Activated T-cell treated with anti-CD3 and anti-CD28 coated beads for 1 hour (primary cell): ENCODE measurements at regions not wholly inside any gene's neighbourhood (a gene's known extent, or its start where the extent isn't known, plus 50 kb on each side); places are given as distances from the start of the nearest gene placed in this dataset.

ENCODE experiments used
- DNase-seq: peaks from one replicate; pipeline ENCODE4 v3.0.0-alpha.2; 2020; ENCODE audit warnings: low read depth

DNA sequence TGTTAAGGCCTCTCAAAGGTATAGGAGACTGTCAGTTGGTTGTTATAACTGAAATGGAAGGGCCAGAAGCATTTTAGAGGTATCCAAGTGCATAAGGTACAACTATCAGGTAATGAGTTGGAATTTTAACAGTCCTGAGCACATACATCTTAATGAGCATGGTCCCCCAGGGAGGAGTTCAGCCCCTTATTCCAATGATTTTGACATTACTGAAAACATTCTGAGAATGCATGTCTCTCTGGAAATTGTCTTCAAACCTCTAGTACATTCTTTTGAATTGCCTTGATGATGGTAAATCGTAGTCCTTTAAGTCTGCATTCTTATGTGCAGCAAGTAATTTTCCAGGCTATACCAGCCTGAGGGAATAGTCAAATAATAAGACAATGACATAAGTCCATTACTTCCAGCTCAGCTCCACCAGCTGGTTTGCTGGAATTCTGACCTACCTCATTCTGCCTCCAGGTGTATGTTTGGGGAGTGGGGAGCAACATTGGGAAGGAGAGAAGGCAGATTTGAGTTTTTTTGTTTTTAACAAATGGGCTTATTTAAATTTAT is 239.2 kb downstream of the MSRB3 start:
- no peak for DNase-seq

DNA sequence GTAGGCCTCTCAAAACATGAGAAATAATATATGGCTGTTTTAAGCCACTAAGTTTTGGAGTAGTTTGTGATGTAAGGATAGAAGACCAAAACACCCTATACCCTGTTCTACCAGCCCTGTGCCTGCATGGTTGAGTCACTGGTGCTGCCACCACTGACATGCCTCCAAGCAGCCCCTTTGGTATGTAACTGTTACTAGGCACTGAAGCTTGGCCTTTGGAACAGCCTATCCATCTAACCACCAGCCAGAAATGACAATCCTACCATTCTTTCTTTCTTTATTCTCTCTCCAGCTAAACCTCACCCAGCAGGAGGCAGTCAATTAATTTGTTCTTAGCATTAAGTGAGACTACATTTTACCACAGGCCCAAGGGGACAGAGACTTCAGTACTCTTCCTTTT is 240.3 kb downstream of the MSRB3 start:
- DNase-seq: no peak

DNA sequence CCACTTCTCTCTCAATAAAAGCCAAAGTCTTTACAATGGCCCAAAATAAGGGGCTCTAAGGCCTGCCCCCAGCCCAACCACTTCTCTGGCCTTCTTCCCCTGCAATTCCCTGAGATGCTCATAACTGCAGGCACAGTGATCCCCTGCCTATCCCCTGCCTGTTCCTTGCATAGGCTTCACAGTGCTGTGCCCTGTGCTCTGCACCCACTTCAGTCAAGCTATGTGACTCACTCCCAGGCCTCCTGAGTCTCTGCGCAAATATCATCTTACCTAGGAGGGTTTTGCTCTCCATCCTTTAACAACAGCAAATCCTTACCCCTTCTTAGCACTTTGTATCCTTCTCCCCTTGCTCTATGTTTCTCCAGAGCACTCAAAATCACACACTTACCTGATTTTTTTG is 242.2 kb downstream of the MSRB3 start:
- DNase-seq: no peak

DNA sequence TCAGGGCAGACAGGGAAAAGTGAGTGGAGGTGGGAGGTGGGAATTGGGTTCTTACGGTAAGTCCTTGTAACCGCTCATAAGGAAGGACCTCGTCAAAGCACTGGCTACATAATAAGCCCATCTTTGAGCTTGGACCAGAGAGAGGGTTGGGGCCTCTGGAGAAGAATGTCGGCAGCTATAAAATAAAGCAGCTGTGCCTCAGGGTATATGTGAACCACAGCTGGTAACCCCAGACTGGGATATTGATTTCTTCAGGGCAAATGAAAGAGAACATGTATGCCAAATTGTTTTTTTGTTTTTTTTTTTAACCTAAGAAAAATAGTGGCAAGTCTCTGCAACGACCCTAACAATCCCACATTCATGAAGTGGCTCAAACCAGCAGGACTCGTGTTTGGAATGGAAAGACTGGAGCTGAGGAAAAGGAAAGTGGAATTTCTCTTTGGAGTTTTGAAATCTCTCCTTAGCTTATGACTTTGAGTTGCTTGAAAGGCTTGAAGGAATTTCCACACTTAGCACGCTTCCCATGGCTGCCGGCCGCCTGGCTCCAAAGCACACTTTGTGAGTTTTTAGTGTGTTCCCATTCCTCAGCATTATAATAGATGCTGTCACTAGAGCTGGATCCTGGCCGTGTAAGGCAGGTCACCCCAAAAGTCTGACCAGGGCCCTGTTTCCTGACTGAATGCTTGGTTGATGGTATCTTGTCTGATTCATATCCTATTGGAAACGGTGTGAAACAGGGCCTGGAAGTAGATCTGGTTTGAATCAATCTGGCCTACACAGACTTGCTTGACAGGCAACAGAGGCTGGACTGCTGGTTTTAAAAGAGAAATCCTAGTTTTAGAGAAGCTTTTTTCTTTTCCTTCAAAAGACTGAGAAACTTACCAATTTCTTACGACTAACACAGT is 244.7 kb downstream of the MSRB3 start:
- DNase-seq: no peak

DNA sequence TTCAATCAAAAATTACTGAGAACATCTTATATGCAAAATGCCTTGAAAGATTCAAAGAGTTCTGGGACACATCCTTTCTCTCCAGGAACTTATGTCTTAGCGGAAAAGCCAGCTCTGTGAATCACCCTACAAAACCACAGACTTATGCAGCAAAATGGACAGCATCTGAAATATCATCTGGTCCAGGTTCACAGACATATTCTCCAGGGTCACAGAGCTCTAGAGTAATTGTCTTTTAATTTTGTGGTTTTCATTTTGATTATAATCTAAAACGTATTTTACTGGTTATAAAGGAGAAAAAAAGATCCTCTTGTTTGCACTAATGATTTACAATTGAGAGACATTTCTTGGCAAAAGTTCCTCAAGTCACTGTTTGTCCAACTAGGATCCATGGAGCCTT is 246.2 kb downstream of the MSRB3 start:
- no peak for DNase-seq

DNA sequence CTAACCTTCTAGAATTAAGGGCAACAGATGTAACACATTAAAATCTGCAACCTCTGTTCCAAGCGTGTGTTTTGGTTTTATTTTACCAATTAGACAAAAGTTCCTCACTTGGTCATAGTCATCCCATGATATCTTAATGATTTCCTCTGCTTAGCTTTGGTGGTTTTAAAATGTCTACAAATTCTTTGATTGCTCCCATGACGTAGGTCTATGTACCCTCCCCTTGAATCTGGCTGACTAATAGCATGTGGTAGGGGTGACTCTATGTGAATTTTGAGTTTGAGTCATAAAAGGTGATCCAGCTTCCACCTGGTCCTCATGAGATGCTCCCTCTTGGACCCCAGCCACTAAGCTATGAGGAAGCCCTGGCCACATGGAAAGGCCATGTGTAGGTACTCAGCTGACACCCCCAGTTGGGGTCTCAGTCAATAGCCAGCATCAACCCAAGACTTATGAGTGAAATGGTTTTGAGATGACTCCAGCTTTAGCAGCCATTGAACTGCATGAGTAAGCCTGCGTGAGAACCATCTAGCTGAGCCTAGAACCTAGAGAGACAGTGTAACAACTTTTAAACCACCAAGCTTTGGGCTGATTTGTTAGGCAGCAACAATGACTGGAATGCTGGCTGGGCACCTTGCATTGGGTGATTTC is 247.1 kb downstream of the MSRB3 start:
- no peak for DNase-seq

DNA sequence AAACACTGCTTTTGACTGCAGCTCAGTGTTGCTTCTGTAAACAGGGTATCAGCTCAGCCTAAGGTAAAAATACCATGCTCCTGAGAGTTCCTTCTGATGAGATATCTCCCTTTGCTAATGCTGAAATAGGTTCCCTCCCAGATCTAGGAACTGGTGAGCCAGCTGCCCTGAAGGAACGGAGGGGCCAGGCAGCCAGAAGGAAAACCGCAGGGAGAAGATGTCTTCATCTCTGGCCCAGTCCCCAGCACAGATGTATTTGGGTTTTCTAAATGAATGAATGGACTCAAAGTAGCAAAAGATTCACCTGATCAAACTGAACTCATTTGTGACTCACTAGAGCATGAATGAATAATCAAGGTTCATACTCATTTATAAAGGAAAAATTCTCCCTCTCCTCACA is 247.8 kb downstream of the MSRB3 start:
- DNase-seq: no peak

DNA sequence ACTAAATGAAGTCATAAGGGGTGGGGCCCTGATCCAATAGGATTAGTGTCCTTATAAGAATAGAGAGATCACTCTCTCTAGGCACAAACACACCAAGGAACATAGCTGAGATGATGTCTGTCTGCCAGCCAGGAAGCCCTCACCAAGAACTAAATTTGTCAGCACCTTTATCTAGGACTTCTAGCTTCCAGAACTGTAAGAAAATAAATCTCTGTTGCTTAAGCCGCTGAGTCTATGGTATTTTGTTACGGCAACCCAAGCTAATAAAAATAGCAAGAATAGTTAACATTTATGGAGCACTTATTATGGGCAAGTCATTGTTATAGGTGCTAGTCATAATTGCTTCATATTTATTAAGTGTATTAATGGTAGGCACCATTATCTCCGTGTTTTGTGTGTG is 249.6 kb downstream of the MSRB3 start:
- no peak for DNase-seq

DNA sequence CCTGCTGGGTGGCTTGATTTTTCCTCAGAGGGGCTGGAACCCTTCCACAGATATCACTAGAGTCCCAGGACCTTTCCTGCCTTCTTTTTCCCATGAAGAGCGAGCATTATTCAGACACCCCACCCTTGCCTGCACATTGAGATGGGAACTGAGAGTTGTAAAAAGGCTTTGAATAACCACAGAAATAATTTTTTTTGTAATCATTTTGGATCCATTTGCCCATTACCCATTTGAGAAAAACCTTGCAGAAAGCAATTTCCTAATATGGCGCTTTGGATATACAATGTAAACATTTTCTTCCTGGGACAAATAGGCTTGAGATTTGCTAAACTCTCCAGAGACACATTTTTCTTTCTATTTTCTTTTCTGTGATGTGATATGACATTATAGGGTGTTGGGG is 250.6 kb downstream of the MSRB3 start:
- DNase-seq: no peak

DNA sequence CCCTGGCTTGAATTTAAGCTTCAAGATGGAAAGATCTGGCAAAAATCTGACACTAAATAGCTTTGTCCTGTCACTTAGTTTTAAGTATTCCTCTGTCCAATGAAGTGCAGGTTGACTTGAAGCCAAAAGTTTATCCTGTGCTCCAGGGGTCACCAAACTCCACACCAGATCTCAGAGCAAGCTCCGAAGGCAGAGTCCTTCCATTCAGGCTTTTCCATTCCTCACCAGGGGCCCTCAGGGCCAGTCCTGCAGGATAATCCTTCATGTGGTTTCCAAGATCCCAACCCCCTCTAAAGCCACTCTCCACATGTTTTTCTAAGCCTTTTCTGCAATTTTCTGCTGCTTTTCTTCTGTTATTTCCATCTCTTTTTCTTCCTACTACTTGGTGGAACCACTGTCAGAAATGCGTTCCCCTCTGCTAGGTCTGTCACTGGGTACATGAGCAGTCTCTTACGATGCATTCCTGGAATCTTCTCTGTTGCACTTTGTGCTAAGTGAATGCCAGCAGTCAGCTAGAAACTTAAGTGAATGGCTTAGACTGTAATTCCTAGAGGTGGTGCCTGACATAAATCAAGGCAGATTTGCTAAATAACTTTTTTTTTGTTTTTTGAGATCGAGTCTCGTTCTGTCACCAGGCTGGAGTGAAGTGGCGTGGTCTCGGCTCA is 251.4 kb downstream of the MSRB3 start:
- DNase-seq: no peak

DNA sequence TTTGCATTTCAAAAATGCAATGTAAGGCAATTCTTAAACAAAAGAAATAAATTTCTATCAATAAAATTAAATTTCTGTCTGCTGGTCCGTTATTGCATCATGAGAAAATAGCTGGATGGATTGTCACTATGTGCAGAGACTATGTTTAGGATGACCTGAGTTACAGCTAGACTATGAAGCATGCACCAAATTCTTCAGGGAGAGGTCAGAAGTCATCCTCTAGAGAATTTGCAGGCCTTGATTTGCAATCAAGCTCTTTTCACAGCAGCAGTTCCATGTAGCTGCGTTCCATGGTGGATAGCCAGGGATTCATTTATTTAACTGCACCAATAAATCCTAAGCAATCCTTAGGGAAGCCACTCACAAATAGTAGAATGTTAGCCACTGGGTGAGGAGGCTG is 253.7 kb downstream of the MSRB3 start:
- no peak for DNase-seq

DNA sequence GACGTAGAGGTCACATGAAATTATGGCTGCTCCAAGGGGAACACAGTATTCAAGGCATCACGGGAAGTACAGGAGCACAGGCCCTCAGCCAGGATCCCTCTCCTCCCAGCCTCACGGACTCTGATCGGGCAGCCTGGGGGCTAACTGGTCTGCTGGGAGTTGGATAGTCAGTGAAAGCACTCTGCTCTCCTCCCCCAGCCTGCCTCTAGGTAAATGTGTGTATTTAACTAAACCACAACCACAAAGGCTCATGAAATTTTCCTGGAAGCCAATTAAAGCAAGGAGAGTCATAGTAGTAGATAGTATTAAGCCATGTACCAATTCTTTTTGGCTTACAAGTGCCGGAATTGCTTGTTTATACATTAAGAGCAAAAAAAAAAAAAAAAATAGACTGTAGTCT is 254.3 kb downstream of the MSRB3 start:
- DNase-seq: no peak

DNA sequence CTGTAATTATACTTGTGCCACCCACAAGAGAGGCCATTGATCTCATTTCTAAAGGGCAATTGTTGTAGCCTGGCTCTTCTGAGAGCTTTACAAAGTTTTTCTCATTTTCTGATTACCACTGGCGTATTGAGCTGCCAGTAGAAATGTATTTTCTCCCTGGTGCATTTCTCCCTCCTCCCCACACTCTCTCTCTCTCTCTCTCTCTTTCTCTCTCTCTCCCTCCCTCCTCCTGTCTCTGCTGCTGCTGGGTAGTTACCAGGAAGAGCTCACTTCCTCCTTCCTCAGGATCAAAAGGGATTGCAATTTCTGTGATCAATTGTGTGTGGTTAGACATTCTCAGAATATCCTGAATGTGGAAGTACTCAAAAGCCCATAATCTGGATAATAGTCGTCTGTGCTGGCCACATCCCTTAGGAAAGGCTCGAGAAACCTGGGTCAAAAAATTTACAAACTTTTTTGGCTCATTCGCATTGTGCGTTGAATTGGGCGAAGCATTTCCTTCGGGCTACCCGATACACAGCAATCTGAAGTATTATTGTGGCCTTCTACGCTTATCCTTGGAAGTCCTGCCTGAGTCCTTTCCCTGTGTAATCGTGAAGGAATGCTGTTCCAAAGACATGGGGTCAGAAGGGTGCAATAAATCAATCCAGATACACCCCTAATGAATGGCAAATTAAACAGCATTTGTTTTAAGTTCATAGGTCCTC is 254.8 kb downstream of the MSRB3 start:
- DNase-seq: no peak

DNA sequence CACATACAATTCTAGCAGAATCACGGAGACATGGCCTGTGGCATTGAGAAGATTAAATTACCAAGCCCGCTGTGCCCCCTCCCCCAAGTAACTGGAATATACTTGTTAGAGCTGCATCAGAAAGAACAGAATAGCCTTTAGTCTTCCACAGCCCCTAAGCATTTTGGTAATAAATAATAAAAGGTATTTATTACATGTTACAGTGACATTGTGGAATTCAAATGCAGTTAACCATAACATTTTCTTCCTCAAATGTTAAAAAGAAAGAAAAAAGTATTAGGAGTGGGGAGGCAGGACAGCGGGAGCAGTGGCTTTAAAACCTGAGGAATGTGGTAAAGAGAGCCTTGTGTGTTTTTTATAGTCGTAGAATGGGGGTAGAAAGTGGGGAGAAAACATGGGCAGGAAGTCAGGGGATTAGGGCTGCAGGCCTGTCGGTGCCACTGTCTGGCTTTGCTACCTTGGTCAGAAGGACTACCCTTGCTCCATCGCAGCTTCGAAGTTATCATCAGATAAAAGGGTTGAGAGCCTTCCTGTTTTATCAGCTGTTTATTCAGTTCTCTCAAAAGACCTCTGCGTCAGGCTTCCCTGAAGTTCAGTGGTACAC is 255.9 kb downstream of the MSRB3 start:
- no peak for DNase-seq

DNA sequence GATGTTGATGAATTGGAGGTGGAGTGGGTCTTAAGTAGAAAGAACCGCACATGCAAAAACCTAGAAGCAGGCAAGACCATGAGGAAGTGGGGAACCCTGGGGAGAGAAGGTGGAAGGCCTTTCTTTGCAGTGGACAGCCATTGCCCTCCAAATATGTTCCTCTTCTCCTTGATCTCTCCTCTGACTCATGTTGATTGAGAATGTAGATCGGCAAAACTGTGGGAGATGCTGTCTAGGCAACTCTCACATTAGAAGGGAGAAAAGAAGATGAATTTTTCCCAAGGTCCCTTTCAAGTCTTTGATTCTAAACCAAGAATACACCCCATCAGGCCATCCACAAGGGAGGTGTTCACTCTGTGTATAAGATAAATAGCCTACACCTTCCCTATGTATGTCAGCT is 257.5 kb downstream of the MSRB3 start:
- DNase-seq: no peak

DNA sequence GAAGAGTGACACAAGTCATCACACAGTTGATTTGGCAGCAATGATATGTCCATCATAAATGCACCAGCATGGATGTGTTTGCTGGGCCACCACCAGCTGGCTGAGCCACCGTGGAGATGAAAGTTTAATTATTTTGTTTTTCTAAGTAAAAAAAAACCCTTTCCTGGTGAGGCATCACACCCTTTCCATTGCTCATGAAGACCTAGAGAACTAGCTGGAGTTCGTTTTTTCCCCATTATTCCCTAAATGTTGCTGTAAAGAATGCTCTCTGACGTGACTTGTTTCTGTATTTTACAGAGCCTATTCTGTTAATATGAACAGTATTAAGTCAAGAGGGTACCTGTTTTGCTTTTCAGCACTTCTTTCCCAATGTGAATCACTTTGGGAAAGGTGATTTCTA is 257.9 kb downstream of the MSRB3 start:
- no peak for DNase-seq

DNA sequence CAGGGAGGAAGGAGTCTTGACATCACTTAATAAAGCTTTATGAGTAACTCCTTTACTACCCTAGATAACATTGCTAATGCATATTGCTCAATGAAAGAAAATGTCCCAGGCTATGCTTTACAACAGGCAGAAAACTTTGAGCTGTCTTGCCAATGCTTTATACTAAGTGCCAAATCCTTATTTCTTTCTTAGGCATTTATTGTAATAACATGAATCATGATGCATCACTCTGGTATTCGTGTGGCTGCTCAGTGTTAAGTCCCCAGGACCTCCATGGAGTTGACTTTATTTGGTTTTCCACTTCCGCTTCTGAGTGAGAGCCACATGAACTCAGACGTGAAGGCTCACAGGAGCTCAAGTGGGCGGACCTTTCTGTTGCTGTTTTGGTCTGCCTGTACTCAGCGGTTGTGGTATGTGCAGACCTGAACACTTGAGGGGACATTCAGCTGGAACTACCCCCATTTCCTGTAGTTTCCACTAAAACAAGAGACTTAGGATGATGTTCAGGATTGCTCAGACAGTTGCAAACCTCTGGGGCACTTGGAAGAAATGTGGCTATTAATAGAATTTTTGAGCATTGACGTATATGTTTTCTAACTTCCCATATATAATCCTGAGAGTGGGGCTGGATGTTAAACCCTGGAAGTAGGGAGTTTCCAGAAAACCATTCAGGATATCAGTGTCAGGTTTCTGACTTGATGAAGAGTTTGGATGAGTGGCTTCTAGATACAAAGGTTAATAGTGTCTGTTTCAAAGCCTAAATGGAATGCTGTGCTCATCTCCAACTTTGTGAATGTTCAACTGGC is 258.6 kb downstream of the MSRB3 start:
- DNase-seq: no peak

DNA sequence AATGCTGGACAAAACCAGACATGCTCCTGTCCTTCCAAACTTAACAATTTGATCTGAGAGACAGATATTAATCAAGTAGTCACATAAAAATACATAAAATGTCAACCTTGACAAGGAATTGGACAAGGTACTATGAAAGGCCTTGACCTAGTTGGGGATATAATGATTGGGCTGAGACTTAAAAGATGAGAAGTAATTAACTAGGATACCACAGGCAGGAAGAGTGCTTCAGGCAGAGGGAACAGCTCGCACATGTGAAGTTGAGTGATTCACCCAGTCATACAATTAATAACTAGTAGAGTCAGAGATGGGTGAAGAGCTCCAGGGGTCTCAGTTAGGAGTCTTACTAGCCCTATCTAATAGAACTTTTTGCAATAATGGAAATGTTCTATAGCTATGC is 259.5 kb downstream of the MSRB3 start:
- DNase-seq: no peak

DNA sequence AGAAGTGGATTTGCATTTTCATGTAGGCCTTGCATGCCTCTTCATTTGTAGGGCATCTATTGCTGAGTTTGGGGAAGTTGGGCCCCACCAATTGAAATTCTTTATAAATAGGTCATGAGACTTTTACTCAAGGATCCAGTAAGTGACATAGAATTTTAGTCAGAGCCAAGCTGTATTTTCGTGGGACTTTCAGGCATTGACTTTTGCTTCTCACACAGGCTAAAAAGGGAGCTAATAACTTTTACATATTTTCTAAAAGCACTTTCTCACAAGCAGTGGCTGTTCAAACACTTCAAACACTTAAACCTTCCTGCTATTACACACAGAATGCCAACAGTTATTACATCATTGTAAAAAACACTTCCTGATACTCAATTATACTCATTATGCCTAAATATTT is 260.5 kb downstream of the MSRB3 start:
- DNase-seq: no peak

DNA sequence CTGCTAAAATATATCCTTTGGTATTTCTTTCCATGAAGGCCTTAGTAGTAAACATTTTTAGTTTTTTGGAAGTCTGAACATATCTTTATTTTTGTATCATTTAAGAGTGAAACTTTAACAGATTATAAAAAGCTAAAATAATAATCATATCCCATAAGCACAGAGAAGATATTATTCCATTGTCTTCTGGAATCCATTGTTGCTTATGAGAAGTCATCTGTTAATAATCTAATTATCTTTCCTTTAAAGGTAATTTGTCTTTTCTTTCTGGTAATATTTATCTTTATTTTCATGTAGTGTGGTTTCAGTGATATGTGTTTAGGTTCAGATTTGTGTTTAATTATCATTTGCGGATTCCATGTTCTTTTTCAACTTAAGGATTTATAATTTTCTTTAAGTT is 261.7 kb downstream of the MSRB3 start:
- DNase-seq: no peak

DNA sequence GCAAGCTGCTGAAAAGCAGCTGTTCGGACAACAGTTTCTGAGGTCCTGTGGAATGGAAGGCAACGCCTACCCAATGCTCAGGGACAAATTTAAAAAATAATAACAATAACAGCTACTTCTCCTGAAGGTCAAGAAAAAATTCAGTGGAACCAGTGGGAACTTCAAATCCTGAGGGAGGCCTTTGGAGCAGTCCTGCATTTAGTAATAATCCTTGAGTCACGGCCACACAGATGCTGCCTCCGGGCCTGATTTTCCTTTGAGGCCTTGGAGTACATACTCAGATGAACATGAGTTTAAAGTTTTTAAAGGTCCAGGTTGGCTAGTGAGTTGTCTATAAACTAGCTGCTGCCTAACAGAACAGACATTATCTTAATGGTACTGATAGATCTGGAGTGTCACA is 268.0 kb downstream of the MSRB3 start:
- no peak for DNase-seq
